HepG2 (cell line): ENCODE measurements at regions not wholly inside any gene's neighbourhood (a gene's known extent, or its start where the extent isn't known, plus 50 kb on each side); places are given as distances from the start of the nearest gene placed in this dataset.

Experiments used
- CAMTA2 ChIP-seq: sonication (generic); formaldehyde crosslinking; IDR thresholded peaks from 2 replicates; pipeline ENCODE4 v1.4.0; 2020; ENCODE audit warnings: mild to moderate bottlenecking, missing genetic modification reagents, borderline replicate concordance
- FIP1L1 ChIP-seq: fragments of 200-400 bp; formaldehyde crosslinking; IDR thresholded peaks from 2 replicates; pipeline ENCODE4 v1.6.1; 2018; ENCODE audit warnings: low read depth, mild to moderate bottlenecking, low read length, moderate library complexity, borderline replicate concordance; ENCODE audit not compliant: insufficient read depth
- FOXC1 ChIP-seq: sonication (generic); formaldehyde crosslinking; IDR thresholded peaks from 2 replicates; pipeline ENCODE4 v1.8.0; 2022; ENCODE audit warnings: mild to moderate bottlenecking, missing genetic modification reagents, borderline replicate concordance
- FOXM1 ChIP-seq: sonication (generic); formaldehyde crosslinking; IDR thresholded peaks from 2 replicates; pipeline ENCODE4 v1.5.0; 2020; ENCODE audit warnings: missing genetic modification reagents
- IKZF4 ChIP-seq: sonication (generic); formaldehyde crosslinking; IDR thresholded peaks from 2 replicates; pipeline ENCODE4 v1.5.1; 2020; ENCODE audit warnings: borderline replicate concordance, mild to moderate bottlenecking, low read depth, missing genetic modification reagents; ENCODE audit errors: not compliant biosample characterization
- KDM3A ChIP-seq: IDR thresholded peaks from 2 replicates; pipeline ENCODE4 v1.6.1; 2018; ENCODE audit warnings: low read depth, missing compliant biosample characterization
- POGZ ChIP-seq: sonication (generic); formaldehyde crosslinking; IDR thresholded peaks from 2 replicates; pipeline ENCODE4 v1.4.0; 2020; ENCODE audit warnings: mild to moderate bottlenecking, missing genetic modification reagents
- SCMH1 ChIP-seq: sonication (generic); formaldehyde crosslinking; IDR thresholded peaks from 2 replicates; pipeline ENCODE4 v1.9.0; 2021; ENCODE audit warnings: missing genetic modification reagents, mild to moderate bottlenecking, borderline replicate concordance
- TBL1XR1 ChIP-seq: fragments of 150-350 bp; IDR thresholded peaks from 2 replicates; pipeline ENCODE4 v1.6.1; 2014; ENCODE audit warnings: borderline replicate concordance, low read length; ENCODE audit not compliant: partially characterized antibody
- TP53 ChIP-seq: sonication (generic); formaldehyde crosslinking; conservative IDR thresholded peaks from 2 replicates; pipeline ENCODE4 v1.4.0; 2020; ENCODE audit warnings: missing genetic modification reagents
- ZMYM3 ChIP-seq: sonication (generic); formaldehyde crosslinking; IDR thresholded peaks from 2 replicates; pipeline ENCODE4 v1.5.1; 2020; ENCODE audit warnings: mild to moderate bottlenecking, missing genetic modification reagents
- ZNF274 ChIP-seq: sonication (generic); formaldehyde crosslinking; IDR thresholded peaks from 2 replicates; pipeline ENCODE4 v1.5.1; 2020; ENCODE audit warnings: mild to moderate bottlenecking, missing genetic modification reagents
- ZSCAN9 ChIP-seq: IDR thresholded peaks from 2 replicates; pipeline ENCODE4 v1.6.1; 2016; ENCODE audit warnings: borderline replicate concordance
- TF ChIP-seq, protein P1 (sequence below): conservative IDR thresholded peaks from 2 replicates; pipeline ENCODE4 v1.6.1; 2018; ENCODE audit warnings: missing genetic modification reagents
- TF ChIP-seq, protein P2 (sequence below): sonication (generic); formaldehyde crosslinking; IDR thresholded peaks from one replicate; pipeline ENCODE4 v1.5.1; 2020; ENCODE audit warnings: mild to moderate bottlenecking, missing genetic modification reagents; ENCODE audit errors: not compliant biosample characterization
- TF ChIP-seq, protein P3 (sequence below): sonication (generic); formaldehyde crosslinking; IDR thresholded peaks from 2 replicates; pipeline ENCODE4 v1.4.0; 2020; ENCODE audit warnings: missing genetic modification reagents, borderline replicate concordance

DNA sequence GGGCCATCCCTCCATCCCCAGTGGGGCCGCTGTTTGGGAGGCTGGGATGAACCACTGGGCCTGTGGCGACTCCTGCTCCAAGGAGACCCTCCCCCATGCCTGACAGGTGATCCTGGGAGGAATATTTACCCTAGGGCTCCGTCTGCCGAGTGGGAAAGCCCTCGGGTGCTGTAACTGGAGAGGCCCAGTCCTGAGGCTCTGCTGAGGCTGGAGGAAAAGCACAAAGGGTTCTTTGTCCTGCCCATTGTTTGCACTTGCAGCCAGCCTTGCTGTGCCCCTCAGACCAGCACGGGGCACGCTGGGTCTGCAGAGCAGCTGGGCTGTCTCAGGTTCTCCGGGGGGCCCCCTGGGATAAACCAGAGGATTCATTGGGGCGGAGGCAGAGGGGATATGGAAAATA is 321.1 kb downstream of the MN1 start (continued):
- TF ChIP-seq, protein P1, sequence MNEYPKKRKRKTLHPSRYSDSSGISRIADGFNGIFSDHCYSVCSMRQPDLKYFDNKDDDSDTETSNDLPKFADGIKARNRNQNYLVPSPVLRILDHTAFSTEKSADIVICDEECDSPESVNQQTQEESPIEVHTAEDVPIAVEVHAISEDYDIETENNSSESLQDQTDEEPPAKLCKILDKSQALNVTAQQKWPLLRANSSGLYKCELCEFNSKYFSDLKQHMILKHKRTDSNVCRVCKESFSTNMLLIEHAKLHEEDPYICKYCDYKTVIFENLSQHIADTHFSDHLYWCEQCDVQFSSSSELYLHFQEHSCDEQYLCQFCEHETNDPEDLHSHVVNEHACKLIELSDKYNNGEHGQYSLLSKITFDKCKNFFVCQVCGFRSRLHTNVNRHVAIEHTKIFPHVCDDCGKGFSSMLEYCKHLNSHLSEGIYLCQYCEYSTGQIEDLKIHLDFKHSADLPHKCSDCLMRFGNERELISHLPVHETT = no peak
- TF ChIP-seq ZMYM3 (CRISPR knock-in tag) = peak; percentile 54; the same call in 1 of the 2 replicates
- TF ChIP-seq FIP1L1 = no peak
- TF ChIP-seq ZNF274 (CRISPR knock-in tag) = no peak
- TF ChIP-seq, protein P2, sequence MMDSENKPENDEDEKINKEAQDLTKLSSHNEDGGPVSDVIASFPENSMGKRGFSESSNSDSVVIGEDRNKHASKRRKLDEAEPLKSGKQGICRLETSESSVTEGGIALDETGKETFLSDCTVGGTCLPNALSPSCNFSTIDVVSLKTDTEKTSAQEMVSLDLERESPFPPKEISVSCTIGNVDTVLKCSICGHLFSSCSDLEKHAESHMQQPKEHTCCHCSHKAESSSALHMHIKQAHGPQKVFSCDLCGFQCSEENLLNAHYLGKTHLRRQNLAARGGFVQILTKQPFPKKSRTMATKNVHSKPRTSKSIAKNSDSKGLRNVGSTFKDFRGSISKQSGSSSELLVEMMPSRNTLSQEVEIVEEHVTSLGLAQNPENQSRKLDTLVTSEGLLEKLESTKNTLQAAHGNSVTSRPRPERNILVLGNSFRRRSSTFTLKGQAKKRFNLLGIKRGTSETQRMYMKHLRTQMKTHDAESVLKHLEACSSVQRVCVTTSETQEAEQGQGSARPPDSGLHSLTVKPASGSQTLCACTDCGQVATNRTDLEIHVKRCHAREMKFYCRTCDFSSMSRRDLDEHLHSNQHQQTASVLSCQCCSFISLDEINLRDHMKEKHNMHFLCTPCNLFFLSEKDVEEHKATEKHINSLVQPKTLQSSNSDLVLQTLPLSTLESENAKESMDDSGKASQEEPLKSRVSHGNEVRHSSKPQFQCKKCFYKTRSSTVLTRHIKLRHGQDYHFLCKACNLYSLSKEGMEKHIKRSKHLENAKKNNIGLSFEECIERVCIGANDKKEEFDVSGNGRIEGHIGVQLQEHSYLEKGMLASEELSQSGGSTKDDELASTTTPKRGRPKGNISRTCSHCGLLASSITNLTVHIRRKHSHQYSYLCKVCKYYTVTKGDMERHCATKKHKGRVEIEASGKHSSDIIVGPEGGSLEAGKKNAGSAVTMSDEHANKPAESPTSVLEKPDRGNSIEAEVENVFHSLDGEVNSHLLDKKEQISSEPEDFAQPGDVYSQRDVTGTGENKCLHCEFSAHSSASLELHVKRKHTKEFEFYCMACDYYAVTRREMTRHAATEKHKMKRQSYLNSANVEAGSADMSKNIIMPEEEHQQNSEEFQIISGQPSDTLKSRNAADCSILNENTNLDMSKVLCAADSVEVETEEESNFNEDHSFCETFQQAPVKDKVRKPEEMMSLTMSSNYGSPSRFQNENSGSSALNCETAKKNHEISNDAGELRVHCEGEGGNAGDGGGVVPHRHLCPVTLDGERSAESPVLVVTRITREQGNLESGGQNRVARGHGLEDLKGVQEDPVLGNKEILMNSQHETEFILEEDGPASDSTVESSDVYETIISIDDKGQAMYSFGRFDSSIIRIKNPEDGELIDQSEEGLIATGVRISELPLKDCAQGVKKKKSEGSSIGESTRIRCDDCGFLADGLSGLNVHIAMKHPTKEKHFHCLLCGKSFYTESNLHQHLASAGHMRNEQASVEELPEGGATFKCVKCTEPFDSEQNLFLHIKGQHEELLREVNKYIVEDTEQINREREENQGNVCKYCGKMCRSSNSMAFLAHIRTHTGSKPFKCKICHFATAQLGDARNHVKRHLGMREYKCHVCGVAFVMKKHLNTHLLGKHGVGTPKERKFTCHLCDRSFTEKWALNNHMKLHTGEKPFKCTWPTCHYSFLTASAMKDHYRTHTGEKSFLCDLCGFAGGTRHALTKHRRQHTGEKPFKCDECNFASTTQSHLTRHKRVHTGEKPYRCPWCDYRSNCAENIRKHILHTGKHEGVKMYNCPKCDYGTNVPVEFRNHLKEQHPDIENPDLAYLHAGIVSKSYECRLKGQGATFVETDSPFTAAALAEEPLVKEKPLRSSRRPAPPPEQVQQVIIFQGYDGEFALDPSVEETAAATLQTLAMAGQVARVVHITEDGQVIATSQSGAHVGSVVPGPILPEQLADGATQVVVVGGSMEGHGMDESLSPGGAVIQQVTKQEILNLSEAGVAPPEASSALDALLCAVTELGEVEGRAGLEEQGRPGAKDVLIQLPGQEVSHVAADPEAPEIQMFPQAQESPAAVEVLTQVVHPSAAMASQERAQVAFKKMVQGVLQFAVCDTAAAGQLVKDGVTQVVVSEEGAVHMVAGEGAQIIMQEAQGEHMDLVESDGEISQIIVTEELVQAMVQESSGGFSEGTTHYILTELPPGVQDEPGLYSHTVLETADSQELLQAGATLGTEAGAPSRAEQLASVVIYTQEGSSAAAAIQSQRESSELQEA (CRISPR knock-in tag) = no peak
- TF ChIP-seq KDM3A (CRISPR knock-in tag) = no peak
- TF ChIP-seq CAMTA2 (CRISPR knock-in tag) = no peak
- TF ChIP-seq TBL1XR1 = no peak
- no peak for TF ChIP-seq FOXC1 (CRISPR knock-in tag)
- TF ChIP-seq POGZ (CRISPR knock-in tag) = no peak
- no peak for TF ChIP-seq IKZF4
- no peak for TF ChIP-seq ZSCAN9 (CRISPR knock-in tag)
- TF ChIP-seq FOXM1 (CRISPR knock-in tag) = no peak
- TF ChIP-seq TP53 (CRISPR knock-in tag) = no peak
- TF ChIP-seq SCMH1 = no peak
- TF ChIP-seq, protein P3, sequence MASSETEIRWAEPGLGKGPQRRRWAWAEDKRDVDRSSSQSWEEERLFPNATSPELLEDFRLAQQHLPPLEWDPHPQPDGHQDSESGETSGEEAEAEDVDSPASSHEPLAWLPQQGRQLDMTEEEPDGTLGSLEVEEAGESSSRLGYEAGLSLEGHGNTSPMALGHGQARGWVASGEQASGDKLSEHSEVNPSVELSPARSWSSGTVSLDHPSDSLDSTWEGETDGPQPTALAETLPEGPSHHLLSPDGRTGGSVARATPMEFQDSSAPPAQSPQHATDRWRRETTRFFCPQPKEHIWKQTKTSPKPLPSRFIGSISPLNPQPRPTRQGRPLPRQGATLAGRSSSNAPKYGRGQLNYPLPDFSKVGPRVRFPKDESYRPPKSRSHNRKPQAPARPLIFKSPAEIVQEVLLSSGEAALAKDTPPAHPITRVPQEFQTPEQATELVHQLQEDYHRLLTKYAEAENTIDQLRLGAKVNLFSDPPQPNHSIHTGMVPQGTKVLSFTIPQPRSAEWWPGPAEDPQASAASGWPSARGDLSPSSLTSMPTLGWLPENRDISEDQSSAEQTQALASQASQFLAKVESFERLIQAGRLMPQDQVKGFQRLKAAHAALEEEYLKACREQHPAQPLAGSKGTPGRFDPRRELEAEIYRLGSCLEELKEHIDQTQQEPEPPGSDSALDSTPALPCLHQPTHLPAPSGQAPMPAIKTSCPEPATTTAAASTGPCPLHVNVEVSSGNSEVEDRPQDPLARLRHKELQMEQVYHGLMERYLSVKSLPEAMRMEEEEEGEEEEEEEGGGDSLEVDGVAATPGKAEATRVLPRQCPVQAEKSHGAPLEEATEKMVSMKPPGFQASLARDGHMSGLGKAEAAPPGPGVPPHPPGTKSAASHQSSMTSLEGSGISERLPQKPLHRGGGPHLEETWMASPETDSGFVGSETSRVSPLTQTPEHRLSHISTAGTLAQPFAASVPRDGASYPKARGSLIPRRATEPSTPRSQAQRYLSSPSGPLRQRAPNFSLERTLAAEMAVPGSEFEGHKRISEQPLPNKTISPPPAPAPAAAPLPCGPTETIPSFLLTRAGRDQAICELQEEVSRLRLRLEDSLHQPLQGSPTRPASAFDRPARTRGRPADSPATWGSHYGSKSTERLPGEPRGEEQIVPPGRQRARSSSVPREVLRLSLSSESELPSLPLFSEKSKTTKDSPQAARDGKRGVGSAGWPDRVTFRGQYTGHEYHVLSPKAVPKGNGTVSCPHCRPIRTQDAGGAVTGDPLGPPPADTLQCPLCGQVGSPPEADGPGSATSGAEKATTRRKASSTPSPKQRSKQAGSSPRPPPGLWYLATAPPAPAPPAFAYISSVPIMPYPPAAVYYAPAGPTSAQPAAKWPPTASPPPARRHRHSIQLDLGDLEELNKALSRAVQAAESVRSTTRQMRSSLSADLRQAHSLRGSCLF (CRISPR knock-in tag) = no peak
